Right hindlimb (tissue), 1 donor: ENCODE measurements at regions not wholly inside any gene's neighbourhood (a gene's known extent, or its start where the extent isn't known, plus 50 kb on each side); places are given as distances from the start of the nearest gene placed in this dataset.

Experiments used
- DNase-seq: peaks from one replicate; pipeline ENCODE4 v3.0.0-alpha.2; 2018

DNA sequence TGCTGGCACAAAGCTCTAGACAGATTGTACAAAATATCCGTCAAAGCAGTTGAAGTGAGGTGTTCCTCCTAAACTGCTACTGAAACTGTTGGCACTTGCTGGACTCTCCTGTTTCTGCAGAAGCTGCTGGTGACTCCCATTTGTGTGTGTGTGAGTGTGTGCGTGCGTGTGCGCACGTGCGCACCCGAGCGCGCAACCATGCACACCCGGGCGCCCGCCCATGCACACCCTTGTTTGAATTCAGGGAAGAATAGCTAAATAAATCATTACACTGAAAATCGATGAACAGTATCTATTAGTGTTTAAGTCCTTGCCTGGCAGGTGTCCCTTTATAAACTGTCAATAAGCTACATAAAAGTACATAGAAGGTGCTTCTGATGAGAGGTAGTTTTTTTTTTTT lies 156.4 kb upstream of the B3GALT2 start:
- no peak for DNase-seq

DNA sequence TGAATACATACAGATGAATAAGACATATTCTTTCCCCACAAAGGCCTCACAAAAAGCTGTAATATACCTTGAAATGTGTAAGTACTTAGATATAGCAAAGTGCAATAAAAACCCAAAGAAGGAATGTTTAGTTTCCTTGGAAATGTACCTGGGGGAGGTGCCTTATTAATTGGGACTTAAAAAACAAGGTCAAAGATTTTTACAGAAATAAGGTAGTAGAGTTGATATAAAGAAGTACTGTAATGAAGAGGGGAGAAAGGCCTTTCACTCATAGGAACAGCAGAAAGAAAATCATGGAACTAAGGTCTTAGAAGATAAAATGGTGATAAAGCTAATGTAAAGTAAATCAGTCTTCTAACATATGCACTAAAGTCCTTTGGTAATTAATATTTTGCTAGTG lies 153.9 kb upstream of the B3GALT2 start:
- DNase-seq = no peak

DNA sequence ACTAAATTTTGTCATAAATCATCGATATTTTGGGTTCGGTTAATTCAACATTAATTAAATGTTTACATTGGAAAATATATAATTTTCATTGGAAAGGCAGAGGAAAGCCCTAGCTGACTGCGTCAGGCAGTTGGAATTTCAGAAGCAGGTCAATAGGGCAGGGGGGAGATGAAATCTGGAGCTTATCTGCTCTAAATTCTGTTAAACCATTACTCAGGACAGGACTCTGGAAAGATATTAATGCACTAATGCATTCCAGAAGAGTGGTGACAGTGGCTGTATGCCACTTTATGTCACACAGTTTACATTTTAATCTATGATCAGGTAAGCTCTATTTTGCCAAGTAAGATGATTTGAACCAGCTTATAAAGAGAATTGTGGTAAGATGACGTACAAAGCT lies 153.0 kb upstream of the B3GALT2 start:
- no peak for DNase-seq

DNA sequence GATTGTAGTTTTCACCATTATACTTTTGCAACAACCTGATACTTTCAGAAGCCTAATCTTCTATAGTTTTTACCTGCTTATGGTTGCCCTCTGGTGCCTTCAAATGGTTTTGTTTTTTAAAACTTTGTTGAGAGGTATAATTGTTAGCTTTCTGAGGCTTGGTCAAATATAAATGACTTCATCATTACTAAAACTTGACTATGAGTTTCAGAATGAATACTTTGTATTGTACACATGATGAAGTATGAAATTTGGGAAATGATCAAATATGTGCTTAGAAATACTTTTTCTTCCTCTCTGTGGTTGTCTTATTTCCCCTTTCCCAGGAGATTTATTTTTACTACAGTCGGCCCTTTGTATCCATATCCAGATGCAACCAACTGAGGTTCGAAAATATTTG lies 151.8 kb upstream of the B3GALT2 start:
- no peak for DNase-seq

DNA sequence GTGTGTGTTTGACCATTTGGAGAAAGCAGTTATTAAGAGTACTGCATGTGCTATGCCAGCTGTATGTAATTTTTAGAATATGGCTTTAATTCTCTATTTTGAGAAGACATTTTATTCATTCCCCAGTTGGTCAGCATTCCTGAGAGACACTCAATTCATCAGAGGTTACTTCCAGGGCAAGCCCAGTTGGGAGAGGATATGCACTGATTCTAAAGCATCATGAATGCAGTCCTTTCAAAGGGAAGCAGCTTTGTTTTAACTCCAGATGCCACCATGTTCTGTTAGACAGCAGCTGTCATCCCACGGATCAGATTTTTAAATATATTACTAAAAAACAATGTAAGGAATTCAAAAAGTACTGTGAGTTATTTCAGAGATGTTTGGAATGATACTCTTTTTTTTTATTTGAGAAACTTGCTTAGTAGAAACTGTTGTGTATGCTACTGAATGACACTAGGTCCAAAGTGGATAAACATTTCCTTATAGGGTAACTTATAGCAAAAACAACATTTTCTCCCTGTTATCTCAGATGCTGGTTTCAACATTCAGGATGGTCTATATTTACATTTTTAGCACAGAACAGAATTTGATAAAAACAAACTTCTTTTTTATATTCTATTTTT lies 149.5 kb upstream of the B3GALT2 start:
- DNase-seq = peak; percentile 29

DNA sequence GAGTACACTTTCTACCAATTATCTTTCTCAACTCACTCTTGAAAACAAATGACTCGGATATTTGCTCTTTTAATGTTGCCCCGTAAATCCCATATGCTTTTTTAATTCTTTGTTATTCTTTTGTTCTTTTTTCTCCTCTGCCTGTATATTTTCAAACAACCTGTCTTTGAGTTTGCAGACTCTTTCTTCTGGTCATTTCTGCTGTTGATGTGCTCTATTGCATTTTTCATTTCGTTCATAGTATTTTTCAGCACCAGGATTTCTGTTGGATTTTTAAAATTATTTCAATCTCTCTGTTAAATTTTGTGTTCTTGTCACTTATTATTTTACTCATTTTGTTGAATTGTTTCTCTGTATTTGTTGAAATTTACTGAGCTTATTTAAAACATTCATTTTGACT lies 146.8 kb upstream of the B3GALT2 start:
- no peak for DNase-seq

DNA sequence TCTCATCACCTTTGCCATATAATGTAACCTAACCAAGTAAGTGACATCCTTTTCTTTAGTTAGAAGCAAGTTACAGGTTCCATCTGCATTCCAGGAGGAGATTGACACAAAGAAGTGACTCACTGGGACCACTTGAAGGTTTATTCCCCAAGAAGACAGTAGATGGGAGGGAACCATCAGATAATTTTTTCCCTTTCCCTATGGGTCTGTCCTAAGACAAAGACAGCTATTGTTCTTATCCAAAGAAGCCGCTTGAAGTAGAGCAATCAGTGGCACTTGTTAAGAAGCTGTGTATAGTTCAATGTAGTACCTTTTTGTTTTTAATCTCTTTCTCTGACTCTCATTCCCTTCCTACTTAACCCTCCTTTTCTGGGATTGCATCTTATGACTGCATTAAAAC lies 139.9 kb upstream of the B3GALT2 start:
- DNase-seq = no peak

DNA sequence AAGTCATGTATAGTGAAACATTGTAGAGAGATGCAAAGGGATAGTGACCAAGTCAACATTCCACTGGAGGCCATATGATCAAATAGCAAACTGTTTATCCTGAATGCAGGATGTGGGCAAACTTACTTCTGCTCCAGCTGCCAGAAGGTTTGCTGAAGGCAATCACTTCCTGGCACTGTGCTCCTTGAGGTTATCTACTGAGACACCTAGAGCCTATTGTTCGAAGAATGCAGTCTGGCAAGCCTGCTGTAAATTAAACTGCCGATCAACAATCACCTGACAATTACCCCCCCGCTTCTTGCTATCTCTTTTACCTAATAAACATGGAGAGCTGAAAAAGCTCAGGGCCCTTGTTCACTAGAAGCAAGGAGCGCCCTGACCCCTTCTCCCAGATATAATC lies 139.4 kb upstream of the B3GALT2 start:
- DNase-seq = no peak

DNA sequence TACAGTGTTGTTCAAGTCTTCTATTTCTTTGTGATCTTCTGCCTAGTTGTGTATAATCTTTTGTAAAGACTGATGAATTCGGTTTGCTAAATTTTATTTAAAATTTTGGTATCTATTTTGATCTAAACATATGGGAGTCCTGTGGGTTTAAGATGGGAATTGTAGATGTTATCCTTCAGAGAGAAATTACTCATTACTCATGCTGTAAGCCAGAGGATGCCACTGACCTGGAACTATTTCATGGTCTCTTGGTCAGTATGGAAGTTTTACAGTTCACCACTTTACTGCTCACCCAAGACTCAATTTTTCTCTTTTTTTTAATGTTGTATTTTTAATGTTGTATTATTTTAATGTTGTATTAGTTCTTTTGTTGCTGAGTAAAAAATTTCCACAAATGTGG lies 138.6 kb upstream of the B3GALT2 start:
- no peak for DNase-seq

DNA sequence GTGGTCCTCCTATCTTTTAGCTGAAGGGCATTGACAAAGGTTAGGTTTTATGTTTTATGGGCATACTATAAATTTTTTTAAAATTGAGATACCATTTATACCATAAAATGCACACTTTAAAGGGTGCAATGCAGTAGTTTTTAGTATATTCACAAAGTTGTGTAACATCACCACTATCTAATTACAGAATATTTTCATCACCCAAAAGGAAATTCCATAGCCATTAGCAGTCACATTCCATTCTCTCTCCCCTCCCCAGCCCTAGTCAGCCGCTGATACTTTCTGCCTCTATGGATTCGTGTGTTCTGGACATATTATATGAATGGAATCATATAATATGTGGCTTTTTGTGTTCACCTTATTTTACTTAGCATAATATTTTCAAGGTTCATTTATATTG lies 135.8 kb upstream of the B3GALT2 start:
- no peak for DNase-seq

DNA sequence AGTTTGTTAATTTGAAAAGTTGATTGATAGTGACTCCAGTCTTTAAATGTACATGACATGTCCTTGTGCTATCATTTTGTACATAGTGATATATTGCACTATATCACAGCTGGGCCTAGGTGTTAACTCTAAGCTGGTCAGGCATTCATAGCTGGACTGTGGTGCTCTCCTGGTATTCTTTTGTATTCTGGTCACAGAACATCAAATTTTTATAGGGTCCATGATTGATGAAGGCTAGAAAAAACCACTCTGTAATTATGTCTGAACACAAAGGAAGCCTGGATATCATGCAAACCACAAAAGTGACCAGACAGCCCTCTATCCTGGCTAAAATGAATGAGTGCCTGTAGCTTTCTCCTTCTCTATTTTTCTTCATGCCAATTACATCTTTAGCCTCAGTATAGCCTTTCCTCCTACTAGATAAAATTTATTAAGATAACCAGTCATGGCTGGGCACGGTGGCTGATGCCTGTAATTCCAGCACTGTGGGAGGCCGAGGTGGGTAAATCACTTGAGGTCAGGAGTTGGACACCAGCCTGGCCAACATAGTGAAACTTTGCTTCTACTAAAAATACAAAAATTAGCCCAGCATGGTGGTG lies 134.9 kb upstream of the B3GALT2 start:
- no peak for DNase-seq

DNA sequence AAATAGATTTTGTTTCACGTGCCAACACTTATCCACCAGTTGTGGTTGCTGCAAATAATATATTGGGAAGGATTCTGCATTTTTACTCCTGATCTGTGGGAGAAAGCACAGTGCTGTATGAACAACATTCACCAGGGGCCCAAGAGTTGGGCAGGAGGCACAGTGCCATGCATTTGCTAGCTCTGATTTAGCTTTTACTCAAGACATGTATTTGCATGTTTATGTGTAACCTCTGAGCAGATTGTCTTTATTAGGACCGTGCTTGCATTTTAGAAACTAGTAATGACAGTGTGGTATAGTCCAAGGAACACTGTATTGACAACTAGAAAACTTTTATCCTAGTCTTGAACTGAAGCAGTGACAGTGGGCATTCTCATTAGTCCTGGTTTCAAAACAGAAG lies 133.9 kb upstream of the B3GALT2 start:
- DNase-seq = no peak

DNA sequence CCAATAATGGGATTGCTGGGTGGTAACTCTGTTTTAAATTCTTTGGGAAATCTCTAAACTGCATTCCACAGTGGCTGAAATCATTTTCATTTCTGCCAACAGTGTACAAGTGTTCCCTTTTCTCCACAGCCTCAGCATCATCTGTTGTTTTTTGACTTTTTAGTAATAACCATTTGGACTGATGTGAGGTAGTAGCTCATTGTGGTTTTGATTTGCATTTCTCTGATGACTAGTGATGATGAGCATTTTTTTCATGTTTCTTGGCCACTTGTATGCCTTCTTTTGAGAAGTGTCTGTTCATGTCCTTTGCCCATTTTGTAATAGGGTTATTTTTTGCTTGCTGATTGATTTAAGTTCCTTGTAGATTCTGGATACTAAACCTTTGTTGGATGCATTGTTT lies 131.9 kb upstream of the B3GALT2 start:
- DNase-seq = no peak

DNA sequence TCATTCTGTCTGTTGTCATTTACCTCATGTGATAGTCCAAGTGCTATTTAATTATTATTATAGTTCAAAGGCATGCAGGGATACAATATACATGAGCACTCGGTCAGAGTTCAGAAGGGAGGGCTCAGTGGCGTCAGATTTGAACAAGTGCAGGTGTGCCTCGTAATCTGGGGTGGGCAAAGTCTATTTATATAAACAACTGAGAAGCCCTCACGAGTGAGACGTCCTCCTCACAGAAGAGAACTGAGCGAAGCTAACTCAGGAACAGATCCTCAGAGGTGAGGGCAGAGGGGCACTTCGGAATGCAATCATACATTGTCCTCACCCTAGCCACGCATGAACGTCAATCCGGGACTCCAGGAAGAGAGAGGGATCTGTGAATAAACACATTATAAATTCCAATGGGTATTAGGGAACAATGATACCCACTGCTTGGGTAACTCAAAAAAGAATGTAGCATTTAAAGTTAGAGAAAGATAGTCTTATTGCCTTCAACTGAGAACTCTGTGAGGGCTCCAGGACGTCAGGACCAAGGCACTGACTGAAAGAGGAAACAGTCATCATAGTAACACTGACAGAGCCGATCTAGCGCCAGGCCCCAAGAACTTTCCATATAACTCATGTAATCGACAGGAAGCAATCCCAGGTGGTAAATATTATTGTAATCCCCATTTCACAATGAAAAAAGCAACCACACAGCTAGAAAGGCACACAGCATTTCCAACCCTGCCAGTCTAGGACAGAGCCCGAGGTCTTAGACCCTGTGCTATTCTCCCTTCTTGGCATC lies 127.1 kb upstream of the B3GALT2 start:
- no peak for DNase-seq

DNA sequence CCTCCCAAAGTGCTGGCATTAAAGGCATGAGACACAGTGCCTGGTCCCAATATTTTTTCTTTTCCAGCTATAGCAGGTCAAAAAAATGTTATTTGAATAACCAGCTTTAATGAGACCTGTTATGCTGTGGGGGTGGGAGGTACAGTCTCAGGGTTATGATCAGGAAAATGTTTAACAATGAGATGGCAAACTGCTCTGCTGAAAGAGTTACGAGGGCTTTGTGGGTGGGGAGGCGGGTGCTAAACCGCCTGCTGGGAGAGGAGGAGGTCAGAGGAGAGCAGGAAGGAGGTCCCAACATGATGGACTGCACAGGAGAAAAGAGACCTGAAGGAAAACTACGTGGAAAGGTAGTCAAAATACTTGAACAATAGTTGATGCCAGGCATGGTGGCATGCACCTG lies 126.0 kb upstream of the B3GALT2 start:
- DNase-seq = no peak

DNA sequence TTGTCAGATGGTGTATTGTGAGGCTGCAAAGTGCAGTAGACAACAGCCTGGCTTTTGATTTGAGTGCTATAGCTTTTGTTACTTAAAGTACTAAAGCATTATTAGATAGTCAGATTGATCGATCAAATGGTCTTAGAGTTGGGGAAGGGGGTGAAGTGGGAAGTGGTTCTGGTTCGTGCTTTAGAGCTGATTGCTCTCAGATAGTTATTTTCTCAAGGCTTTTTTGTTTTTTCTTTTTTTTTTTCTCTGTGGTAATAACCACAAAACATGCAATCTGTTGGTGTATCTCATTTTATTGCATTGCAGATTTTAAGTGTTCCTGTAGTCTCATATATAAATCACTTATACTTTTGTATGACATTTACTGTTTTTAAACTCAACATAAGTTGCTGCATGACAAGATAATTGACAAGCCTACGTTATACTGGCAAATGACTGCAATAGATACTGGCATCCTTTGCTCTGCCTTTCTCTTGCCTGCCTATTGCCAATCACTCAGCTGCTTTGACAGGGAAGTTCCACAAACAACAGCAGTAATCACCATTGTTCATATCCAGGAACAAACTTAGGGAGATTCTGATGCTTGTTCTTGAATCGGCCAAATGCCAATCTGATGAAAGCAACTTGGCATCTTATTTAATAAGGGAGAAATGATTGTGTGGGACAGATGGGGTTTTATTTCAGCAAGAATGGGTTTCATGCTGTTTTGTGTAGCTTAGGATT lies 125.0 kb upstream of the B3GALT2 start:
- DNase-seq = no peak

DNA sequence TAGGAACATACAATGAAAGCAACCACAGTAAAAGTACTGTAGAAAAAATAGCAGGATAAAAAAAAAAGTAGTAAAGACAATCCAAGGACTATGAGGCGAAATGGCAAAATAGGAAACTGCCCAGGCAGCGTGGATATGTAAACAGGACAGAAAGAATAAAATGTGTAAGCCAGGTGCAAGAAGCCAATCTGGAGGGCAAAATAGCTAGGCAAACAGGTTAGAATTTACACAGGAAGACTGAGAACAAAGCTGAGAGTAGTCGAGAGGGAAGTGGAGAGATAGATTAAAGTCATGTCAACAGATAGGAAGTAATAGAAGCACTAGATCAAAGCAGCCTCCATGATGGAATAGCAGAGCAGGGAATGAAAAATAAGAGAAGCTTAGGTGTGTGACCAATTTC lies 124.2 kb upstream of the B3GALT2 start:
- no peak for DNase-seq

DNA sequence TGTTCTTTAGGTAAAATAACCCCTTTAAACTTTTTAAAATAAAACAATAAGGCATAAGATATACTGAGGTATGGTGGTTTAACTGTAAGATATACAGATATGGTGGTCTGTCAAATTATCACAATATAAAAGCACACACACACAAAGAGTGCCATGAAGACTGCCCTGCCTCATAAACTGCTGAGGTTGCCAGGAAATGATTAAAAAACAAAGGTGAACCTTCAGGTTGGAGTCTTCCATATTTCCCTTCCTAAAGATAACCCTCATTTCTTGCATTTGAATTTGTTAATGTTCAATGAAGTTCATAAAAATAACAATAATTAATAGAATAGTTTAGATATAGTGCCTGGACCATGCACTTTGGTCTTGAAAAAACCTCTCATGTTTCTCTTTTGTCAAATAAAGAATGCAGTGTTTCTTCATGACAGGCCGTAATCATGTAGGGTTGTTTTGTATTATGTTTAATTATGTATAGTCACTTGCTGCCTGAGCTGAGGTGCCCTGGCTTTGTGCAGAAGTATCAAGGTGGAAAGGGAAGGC lies 123.6 kb upstream of the B3GALT2 start:
- no peak for DNase-seq

DNA sequence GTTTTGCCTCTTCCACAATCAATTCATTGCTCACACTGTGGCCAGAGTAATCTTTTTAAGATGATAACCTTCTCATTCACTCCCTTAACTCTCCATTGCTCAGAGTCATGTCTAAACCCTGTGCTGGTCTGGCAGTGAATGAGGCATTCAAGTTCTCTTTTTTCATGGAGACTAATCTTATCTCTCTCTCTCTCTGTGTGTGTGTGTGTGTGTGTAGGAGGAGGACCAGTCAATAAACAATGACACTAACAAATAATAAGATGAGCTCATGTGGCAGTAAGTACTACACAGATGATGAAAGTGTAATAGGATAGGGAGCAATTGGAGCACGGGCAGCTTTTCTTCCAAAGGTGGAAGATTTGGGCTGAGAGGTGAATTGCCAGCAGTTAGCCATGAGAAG lies 122.0 kb upstream of the B3GALT2 start:
- DNase-seq = no peak

DNA sequence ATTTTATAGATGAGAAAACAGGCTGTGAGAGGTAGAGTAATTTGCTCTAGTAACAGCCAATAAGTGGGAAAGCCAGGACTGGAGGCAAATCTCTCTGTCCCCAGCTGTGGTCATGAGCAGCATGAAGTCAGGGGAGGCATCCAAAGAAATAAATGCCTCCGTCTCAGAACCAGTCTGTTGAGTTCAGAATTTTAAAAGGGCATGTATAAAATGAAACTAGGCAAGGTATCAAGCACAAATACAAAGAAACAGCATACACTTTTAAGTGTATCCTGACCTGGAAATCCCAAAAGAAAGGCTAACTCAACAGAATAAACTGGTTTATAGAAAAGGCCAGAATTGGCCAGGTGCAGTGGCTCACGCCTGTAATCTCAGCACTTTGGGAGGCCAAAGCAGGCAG lies 120.0 kb upstream of the B3GALT2 start:
- DNase-seq = no peak
